ENCODE measurements at regions not wholly inside any gene's neighbourhood (a gene's known extent, or its start where the extent isn't known, plus 50 kb on each side); places are given as distances from the start of the nearest gene placed in this dataset.
"Not testable (repeated sequence)": the region's sequence is repeated elsewhere in the genome, so short reads cannot be mapped to it uniquely, and the experiment has no call there.

- no peak for DNase-seq (ENCODE audit: low read depth)
- TF ChIP-seq CTCF (IDR thresholded peaks at IDR 0.05; ENCODE audit: low read depth, low read length, missing control alignments), result no peak
- in situ Hi-C loops (cut with HindIII; ENCODE audit: low sequenced_read_pairs), result no loop called here
- H3K4me3 ChIP-seq (ENCODE audit: low read depth, low read length), result no peak overlapping the region
Measured at GRCh38 chr20:30610751-30611150, 646.7 kb upstream of the DEFB115 start.

GRCh38 chr20:30611239-30611984 is 646.1 kb upstream of the DEFB115 start:
- no peak for DNase-seq (ENCODE audit: low read depth)
- in situ Hi-C loops (cut with HindIII; ENCODE audit: low sequenced_read_pairs), result no loop called here
- no peak for TF ChIP-seq CTCF (IDR thresholded peaks at IDR 0.05; ENCODE audit: low read depth, low read length, missing control alignments)

GRCh38 chr20:30612344-30612743 is 645.1 kb upstream of the DEFB115 start:
- no peak overlapping the region for H3K4me3 ChIP-seq (ENCODE audit: low read depth, low read length)
- in situ Hi-C loops (cut with HindIII; ENCODE audit: low sequenced_read_pairs), result no loop called here
- TF ChIP-seq CTCF (IDR thresholded peaks at IDR 0.05; ENCODE audit: low read depth, low read length, missing control alignments), result no peak
- no peak for DNase-seq (ENCODE audit: low read depth)

More at GRCh38 chr20:30611239-30611984, 646.1 kb upstream of the DEFB115 start:
- no peak overlapping the region for H3K4me3 ChIP-seq (ENCODE audit: low read depth, low read length)

- in situ Hi-C loops (cut with HindIII; ENCODE audit: low sequenced_read_pairs); H3K4me3 ChIP-seq (ENCODE audit: low read depth, low read length); DNase-seq (ENCODE audit: low read depth): not testable (repeated sequence)
Measured at GRCh38 chr20:30621346-30621745, 636.1 kb upstream of the DEFB115 start.

- DNase-seq (ENCODE audit: low read depth); H3K4me3 ChIP-seq (ENCODE audit: low read depth, low read length); in situ Hi-C loops (cut with HindIII; ENCODE audit: low sequenced_read_pairs): not testable (repeated sequence)
Measured at GRCh38 chr20:30624310-30624709, 633.2 kb upstream of the DEFB115 start.

GRCh38 chr20:30629376-30629775 is 628.1 kb upstream of the DEFB115 start:
- DNase-seq (ENCODE audit: low read depth); in situ Hi-C loops (cut with HindIII; ENCODE audit: low sequenced_read_pairs); H3K4me3 ChIP-seq (ENCODE audit: low read depth, low read length): not testable (repeated sequence)

GRCh38 chr20:30630761-30631160 is 626.7 kb upstream of the DEFB115 start:
- no peak for TF ChIP-seq CTCF (IDR thresholded peaks at IDR 0.05; ENCODE audit: low read depth, low read length, missing control alignments)
- in situ Hi-C loops (cut with HindIII; ENCODE audit: low sequenced_read_pairs), result no loop called here
- no peak for DNase-seq (ENCODE audit: low read depth)
- H3K4me3 ChIP-seq (ENCODE audit: low read depth, low read length), result no peak overlapping the region

GRCh38 chr20:30631261-30631789 is 626.1 kb upstream of the DEFB115 start:
- H3K4me3 ChIP-seq (ENCODE audit: low read depth, low read length); DNase-seq (ENCODE audit: low read depth); in situ Hi-C loops (cut with HindIII; ENCODE audit: low sequenced_read_pairs): not testable (repeated sequence)

GRCh38 chr20:30632773-30633172 is 624.7 kb upstream of the DEFB115 start:
- DNase-seq (ENCODE audit: low read depth); H3K4me3 ChIP-seq (ENCODE audit: low read depth, low read length); in situ Hi-C loops (cut with HindIII; ENCODE audit: low sequenced_read_pairs): not testable (repeated sequence)

GRCh38 chr20:30641522-30641921 is 615.9 kb upstream of the DEFB115 start:
- DNase-seq (ENCODE audit: low read depth); H3K4me3 ChIP-seq (ENCODE audit: low read depth, low read length); in situ Hi-C loops (cut with HindIII; ENCODE audit: low sequenced_read_pairs): not testable (repeated sequence)

- in situ Hi-C loops (cut with HindIII; ENCODE audit: low sequenced_read_pairs); DNase-seq (ENCODE audit: low read depth); H3K4me3 ChIP-seq (ENCODE audit: low read depth, low read length): not testable (repeated sequence)
Measured at GRCh38 chr20:30660982-30661381, 596.5 kb upstream of the DEFB115 start.

- in situ Hi-C loops (cut with HindIII; ENCODE audit: low sequenced_read_pairs); H3K4me3 ChIP-seq (ENCODE audit: low read depth, low read length); DNase-seq (ENCODE audit: low read depth): not testable (repeated sequence)
Measured at GRCh38 chr20:30668418-30668817, 589.0 kb upstream of the DEFB115 start.

- in situ Hi-C loops (cut with HindIII; ENCODE audit: low sequenced_read_pairs); DNase-seq (ENCODE audit: low read depth); H3K4me3 ChIP-seq (ENCODE audit: low read depth, low read length): not testable (repeated sequence)
Measured at GRCh38 chr20:30669330-30670029, 588.0 kb upstream of the DEFB115 start.
